ENCODE measurements at regions not wholly inside any gene's neighbourhood (a gene's known extent, or its start where the extent isn't known, plus 50 kb on each side); places are given as distances from the start of the nearest gene placed in this dataset.
"Not testable (repeated sequence)": the region's sequence is repeated elsewhere in the genome, so short reads cannot be mapped to it uniquely, and the experiment has no call there.

- DNase-seq (ENCODE audit: low spot score), result no peak
Measured at GRCh38 chr10:120204877-120205276, 252.2 kb upstream of the PLPP4 start.

GRCh38 chr10:120205368-120206018, 251.5 kb upstream of the PLPP4 start:
- peak; percentile 38 for DNase-seq (ENCODE audit: low spot score)

DNA sequence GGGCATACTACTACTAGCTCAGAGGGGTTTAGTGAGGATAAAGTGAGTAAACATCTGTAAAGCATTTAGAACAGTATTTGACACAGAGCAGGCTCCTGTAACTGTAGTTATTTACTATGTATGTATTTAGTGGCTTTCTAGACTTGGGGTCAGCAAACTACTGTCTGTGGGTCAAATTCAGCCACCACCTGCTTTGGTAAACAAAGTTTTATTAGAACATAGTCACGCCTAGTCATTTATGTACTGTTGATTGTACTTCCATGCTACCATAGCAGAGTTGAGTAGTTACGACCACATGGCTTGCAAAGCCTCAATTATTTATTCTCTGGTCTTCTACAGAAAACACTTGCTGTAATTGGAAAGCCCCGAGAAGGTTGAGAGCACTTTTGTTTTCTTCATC, 248.5 kb upstream of the PLPP4 start:
- no peak for DNase-seq (ENCODE audit: low spot score)

GRCh38 chr10:120209124-120209762, 247.8 kb upstream of the PLPP4 start:
- DNase-seq (ENCODE audit: low spot score), result no peak

- no peak for DNase-seq (ENCODE audit: low spot score)
Measured at GRCh38 chr10:120212275-120212674, 244.8 kb upstream of the PLPP4 start.

- DNase-seq (ENCODE audit: low spot score), result not testable (repeated sequence)
Measured at GRCh38 chr10:120213283-120213682, 243.7 kb upstream of the PLPP4 start.

- DNase-seq (ENCODE audit: low spot score), result no peak
Measured at GRCh38 chr10:120217736-120218135, 239.3 kb upstream of the PLPP4 start.

DNA sequence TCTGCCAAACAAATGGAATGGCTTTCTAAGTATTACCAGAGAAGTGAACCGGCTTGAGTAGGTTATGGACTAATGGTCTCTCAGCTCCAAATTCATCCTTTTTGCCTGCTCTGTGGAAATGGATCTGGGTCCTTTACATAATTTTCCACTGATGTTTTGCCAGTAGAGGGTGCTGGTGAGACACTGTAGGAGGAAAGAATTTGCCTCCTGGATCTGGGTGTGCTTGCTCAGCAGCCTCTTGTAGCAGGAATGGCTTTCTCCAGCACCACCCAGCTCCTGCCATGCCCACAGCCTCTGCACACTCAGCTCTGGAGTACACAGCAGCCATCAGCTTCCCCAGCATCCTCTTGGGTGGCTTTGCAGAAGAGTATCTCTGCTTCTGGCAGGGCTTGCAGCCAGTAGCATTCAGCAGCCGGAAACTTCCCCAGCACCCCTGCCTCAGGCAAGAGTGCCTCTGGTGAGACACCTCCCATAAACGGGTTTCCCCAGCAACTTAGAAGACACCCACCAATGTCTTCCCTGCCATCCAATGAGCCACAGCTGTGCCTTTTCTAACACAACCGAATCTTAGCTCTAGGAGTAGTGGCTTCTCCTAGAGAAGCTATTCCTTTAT, 235.0 kb upstream of the PLPP4 start:
- DNase-seq (ENCODE audit: low spot score), result peak; percentile 38

DNA sequence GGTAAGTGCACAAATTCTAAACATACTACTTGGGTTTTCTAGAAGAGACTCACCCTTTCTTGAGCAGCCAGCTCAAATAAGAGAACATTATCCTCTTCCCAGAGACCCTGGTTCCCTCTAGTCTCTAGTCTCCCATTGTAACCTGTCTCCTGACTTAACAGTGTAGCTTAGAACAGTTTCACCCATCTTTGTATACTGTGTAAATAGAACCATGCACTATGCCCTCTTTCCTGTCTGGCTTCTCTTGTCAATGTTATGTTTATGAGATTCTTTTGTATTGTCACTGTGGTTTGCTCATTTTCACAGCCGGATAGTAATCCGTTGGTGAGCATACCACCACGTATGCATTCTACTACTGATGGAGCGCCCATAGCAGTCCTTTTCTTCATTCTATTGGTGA, 227.4 kb upstream of the PLPP4 start:
- DNase-seq (ENCODE audit: low spot score), result no peak

DNA sequence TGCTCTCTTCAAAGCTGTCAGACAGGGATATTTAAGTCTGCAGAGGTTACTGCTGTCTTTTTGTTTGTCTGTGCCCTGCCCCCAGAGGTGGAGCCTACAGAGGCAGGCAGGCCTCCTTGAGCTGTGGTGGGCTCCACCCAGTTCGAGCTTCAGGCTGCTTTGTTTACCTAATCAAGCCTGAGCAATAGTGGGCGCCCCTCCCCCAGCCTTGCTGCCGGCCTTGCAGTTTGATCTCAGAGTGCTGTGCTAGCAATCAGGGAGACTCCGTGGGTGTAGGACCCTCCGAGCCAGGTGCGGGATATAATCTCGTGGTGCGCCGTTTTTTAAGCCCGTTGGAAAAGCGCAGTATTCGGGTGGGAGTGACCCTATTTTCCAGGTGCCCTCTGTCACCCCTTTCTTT, 217.3 kb upstream of the PLPP4 start:
- not testable (repeated sequence) for DNase-seq (ENCODE audit: low spot score)

GRCh38 chr10:120251821-120252442, 205.1 kb upstream of the PLPP4 start:
- DNase-seq (ENCODE audit: low spot score), result no peak

DNA sequence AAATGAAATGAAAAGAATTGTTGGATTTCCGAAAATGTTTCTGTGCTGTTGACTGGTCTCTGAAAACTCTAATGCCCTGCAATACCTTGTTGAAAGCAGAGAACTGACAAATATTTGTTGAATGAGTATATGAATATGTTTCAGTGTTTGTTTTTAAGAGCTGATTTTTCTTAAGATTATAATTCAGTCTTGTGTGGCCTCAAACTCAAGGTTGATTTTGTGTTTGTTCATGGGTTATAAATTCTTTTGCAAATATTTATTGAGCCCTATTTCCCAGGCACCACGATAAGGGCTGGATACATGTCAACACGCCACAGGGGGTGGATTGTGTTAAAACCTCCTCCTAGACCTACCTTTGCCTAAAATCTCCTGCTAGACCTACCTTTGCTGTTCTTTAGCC, 203.9 kb upstream of the PLPP4 start:
- DNase-seq (ENCODE audit: low spot score), result no peak

DNA sequence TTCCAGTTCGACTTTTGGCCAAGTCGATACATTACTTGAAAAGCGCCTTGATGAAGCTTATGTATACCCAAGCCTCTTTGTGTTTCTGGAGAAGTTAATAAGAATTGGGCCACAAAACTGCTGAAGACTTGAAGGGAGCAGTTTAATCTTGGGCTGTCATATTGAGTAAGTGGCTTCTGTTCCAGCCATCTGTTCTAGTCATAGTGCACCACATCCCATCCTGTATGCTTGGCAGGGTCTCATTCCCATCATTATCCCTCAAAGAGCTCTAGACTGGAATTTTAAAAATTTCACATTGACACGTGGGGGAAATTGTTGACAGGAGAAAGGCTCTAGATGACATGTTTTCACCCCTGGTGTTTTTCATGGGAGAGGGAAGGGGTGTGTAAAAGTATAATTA, 196.6 kb upstream of the PLPP4 start:
- DNase-seq (ENCODE audit: low spot score), result peak; percentile 74

DNA sequence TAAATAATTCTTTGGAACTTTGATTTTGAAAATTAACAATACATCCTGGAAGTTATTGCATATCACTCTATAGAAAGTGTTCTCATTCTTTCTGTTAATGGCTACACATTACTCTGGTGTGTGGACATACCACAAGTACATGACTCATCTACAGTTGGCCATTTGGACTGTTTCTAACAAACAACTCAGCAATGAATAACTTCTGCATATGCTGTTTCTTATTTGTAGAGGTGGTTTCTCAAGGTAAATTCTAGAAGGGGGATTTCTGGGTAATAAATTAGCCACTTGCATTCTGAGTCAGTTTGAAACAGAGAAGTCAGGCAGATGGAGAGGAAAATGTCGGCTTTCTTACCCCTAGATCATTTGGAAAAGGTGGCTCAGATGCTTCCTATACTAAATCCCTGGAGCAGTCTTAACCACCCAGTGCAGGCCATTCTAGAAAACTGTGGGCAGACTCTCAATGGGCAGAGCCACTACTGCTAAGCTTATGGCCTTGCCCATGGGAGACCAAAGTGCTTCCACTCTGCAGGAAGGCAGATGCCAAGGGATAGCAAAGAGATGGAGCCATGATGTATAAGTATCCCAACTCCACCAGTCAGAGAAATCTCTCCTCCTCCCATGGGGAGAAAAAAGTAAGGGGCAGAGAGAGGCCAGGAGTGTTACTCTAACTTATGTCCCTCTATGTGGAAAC, 194.0 kb upstream of the PLPP4 start:
- no peak for DNase-seq (ENCODE audit: low spot score)

- DNase-seq (ENCODE audit: low spot score), result peak; percentile 63
Measured at GRCh38 chr10:120266022-120266421, 191.0 kb upstream of the PLPP4 start.

GRCh38 chr10:120270906-120271305, 186.1 kb upstream of the PLPP4 start:
- DNase-seq (ENCODE audit: low spot score), result no peak

- DNase-seq (ENCODE audit: low spot score), result no peak
Measured at GRCh38 chr10:120271696-120272095, 185.3 kb upstream of the PLPP4 start.

- DNase-seq (ENCODE audit: low spot score), result no peak
Measured at GRCh38 chr10:120272350-120272749, 184.7 kb upstream of the PLPP4 start.

GRCh38 chr10:120278069-120278468, 179.0 kb upstream of the PLPP4 start:
- no peak for DNase-seq (ENCODE audit: low spot score)

GRCh38 chr10:120279196-120279595, 177.8 kb upstream of the PLPP4 start:
- no peak for DNase-seq (ENCODE audit: low spot score)

DNA sequence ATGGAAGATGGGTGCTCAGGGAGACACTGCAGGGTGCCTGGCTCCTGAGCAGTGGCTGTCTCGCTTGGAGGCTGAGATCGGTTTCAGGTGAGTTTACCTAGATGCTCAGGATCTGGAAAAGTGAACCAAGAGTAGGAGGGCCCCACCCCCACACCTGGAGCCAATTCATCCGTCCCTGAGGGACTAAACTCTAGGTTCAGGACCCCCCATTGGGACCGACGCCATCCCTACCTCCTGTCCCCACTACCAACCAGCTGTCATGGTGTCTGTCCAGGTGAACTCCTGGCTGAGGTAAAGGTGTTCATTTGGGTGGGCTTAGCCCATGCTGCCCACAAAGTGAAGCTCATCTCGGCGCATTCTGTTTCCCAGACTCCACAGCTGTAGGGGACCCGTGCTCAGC, 174.6 kb upstream of the PLPP4 start:
- no peak for DNase-seq (ENCODE audit: low spot score)

DNA sequence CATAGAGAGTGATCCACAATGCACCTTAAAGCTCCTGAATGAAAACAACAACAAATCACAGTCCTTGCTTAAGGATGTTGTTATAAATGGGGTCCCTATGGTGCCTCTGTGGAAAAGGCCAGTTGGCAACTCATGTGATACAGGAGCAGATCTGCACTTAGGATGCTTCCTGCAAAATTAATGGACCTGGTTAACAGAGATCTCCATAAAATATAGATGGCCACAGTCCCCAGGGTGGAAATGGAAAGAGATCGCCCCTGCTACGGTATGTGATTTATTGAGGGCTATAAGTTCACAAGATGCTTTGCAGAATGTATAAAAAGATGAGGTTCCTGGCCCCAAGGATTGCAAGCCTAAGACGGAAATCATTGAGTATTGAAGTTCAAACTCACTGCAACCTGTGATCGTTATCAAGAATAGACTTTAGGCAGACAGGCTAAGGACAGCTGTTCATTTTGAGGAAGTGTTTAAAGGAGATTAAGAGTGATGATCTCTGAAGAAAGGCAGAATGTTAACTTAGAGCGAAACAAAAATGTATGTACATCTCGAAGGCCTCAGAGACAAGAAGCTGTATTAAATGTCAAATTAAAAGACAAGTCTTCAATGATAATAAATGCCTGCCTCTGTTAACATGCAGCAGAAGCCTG, 174.1 kb upstream of the PLPP4 start:
- no peak for DNase-seq (ENCODE audit: low spot score)
